ENCODE measurements at regions not wholly inside any gene's neighbourhood (a gene's known extent, or its start where the extent isn't known, plus 50 kb on each side); places are given as distances from the start of the nearest gene placed in this dataset.

DNA sequence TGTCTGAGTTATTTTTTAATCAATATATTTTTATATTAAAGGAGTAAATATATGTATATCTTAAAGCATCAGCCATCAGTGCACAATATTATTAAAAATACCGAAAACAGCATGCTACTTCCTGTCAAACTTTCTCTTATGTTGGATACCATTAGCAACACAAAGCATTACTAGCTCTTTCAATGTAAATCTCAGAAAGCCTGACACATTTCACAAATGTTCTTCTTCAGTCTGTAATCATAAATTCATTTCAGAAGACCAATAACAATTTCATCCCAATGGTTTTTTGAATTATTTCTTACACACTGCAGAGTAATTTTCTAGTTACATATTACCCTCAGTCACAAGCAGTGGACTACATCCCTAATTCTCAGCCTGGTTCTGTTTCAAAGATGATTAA, 226.9 kb downstream of the LRRK2 start:
- no peak overlapping the region for H3K4me3 ChIP-seq (ENCODE audit: low read depth, low read length)
- DNase-seq (ENCODE audit: low read depth) = no peak
- TF ChIP-seq, protein P1, sequence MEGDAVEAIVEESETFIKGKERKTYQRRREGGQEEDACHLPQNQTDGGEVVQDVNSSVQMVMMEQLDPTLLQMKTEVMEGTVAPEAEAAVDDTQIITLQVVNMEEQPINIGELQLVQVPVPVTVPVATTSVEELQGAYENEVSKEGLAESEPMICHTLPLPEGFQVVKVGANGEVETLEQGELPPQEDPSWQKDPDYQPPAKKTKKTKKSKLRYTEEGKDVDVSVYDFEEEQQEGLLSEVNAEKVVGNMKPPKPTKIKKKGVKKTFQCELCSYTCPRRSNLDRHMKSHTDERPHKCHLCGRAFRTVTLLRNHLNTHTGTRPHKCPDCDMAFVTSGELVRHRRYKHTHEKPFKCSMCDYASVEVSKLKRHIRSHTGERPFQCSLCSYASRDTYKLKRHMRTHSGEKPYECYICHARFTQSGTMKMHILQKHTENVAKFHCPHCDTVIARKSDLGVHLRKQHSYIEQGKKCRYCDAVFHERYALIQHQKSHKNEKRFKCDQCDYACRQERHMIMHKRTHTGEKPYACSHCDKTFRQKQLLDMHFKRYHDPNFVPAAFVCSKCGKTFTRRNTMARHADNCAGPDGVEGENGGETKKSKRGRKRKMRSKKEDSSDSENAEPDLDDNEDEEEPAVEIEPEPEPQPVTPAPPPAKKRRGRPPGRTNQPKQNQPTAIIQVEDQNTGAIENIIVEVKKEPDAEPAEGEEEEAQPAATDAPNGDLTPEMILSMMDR (IDR thresholded peaks at IDR 0.05; ENCODE audit: control insufficient read depth, extremely low read depth, insufficient read depth) = no peak

DNA sequence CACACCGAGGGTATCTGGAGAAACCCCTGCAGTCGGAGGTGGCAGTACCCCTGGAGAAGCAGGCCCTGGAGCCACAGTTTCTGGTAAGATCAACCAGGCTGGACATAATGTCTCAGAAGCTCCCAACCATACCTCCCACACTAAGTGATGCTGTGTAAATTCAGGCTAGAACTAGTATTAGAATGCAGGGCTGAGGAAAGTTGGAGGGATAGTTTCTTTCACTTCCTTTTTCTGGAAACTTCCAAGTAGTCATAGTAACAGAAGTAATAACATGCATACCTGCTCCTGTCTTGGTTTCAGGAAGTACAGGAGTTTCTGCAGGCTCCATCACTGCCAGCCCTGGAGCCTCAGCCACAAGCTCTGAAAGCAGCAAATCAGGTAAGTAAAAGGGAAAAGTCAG, 228.1 kb upstream of the CNTN1 start:
- no peak overlapping the region for H3K4me3 ChIP-seq (ENCODE audit: low read depth, low read length)
- TF ChIP-seq, protein P1 (IDR thresholded peaks at IDR 0.05; ENCODE audit: control insufficient read depth, extremely low read depth, insufficient read depth) = no peak
- no peak for DNase-seq (ENCODE audit: low read depth)

DNA sequence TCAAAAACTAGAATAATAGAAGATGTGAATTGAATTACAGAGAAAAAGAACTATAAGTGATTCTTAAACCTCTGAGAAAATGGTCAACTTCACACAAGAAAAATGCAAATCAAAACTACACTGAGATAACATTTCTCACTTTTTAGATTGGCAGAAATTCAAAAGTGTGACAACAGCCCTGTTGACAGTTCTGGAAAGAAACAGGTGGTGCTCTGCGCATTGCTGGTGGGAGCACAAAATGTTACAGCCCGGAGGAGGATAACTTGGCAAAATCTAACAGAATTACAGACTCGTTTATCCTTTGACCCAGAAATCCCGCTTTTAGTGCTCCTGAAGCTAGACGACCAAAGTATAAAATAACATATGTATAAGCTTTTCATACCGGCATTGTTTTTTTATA, 222.5 kb upstream of the CNTN1 start:
- no peak for DNase-seq (ENCODE audit: low read depth)
- H3K4me3 ChIP-seq (ENCODE audit: low read depth, low read length) = no peak overlapping the region
- TF ChIP-seq, protein P1 (IDR thresholded peaks at IDR 0.05; ENCODE audit: control insufficient read depth, extremely low read depth, insufficient read depth) = no peak

DNA sequence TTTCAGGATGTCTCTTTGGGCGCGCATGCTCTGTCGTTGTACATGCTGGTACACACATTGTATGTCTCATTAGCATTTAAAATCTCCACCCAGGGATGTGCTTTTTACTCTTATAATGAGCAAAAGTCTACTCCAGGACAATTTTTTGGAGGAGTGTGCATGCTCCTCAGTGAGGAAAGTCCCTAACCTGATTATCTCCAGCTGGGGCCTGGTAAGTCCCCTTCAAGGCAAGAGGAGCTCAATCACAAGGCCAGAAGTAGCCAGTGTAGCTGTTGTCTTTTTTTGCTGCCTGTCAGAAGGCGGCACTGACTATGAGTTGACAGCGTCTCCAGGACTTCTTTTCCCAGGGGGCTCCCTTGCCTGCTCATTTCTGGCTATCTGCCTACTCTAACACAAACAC, 218.3 kb upstream of the CNTN1 start:
- TF ChIP-seq, protein P1 (IDR thresholded peaks at IDR 0.05; ENCODE audit: control insufficient read depth, extremely low read depth, insufficient read depth) = no peak
- no peak overlapping the region for H3K4me3 ChIP-seq (ENCODE audit: low read depth, low read length)
- DNase-seq (ENCODE audit: low read depth) = no peak

DNA sequence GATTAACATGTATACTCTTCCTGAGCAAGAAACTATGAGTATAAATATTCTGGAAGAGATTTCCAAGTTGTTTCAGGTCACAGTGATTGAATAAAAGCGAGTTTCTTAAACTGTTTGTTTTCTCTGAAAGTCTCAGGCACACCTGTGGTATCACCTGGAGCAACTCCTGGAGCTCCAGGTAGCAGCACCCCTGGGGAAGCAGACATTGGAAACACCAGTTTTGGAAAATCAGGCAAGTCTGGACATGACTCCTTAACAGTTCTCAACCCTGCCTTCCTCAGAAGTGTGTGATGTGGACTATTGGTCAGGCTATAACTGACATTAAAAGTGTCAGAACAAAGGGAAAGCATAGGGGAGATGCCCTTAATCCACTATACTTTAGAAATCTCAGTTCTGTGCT, 217.6 kb upstream of the CNTN1 start:
- H3K4me3 ChIP-seq (ENCODE audit: low read depth, low read length) = no peak overlapping the region
- TF ChIP-seq, protein P1 (IDR thresholded peaks at IDR 0.05; ENCODE audit: control insufficient read depth, extremely low read depth, insufficient read depth) = no peak
- no peak for DNase-seq (ENCODE audit: low read depth)

DNA sequence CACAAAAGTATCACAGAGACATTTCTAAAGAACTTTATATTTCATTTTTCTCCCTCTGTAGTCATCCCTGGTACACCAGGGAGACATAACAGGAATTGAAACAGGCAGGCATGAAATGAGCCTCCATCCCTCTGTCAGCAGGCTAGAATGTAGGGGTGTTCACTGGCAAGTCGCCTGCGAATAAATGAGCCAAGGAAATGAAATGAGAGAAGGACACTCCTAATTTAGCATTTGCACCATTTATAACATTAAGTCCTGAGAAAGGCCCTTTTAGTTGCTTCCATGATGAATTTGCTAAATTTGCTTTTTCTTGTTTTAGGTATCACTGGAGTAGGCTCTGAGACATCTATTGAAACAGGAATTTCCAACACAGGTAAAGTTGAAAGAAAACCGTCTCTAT, 192.4 kb upstream of the CNTN1 start:
- no peak for DNase-seq (ENCODE audit: low read depth)
- no peak overlapping the region for H3K4me3 ChIP-seq (ENCODE audit: low read depth, low read length)
- TF ChIP-seq, protein P1 (IDR thresholded peaks at IDR 0.05; ENCODE audit: control insufficient read depth, extremely low read depth, insufficient read depth) = no peak

DNA sequence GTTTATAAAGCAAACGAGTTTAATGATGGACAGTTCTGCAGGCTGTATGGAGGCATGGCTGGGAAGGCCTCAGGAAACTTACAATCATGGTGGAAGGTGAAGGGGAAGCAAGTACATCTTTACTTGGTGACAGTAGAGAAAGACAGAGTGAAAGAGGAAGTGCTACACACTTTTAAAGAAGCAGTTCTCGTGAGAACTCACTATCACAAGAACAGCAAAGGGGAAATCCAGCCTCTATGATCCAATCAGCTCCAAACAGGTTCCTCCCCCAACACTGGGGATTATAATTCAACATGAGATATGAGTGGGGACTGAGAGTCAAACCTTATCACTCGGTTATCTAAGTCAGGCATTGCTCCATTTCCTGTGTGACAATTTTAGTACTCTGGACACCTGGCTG, 189.9 kb upstream of the CNTN1 start:
- TF ChIP-seq, protein P1 (IDR thresholded peaks at IDR 0.05; ENCODE audit: control insufficient read depth, extremely low read depth, insufficient read depth) = no peak
- DNase-seq (ENCODE audit: low read depth) = no peak
- H3K4me3 ChIP-seq (ENCODE audit: low read depth, low read length) = no peak overlapping the region
